ENCODE measurements at regions not wholly inside any gene's neighbourhood (a gene's known extent, or its start where the extent isn't known, plus 50 kb on each side); places are given as distances from the start of the nearest gene placed in this dataset.

DNA sequence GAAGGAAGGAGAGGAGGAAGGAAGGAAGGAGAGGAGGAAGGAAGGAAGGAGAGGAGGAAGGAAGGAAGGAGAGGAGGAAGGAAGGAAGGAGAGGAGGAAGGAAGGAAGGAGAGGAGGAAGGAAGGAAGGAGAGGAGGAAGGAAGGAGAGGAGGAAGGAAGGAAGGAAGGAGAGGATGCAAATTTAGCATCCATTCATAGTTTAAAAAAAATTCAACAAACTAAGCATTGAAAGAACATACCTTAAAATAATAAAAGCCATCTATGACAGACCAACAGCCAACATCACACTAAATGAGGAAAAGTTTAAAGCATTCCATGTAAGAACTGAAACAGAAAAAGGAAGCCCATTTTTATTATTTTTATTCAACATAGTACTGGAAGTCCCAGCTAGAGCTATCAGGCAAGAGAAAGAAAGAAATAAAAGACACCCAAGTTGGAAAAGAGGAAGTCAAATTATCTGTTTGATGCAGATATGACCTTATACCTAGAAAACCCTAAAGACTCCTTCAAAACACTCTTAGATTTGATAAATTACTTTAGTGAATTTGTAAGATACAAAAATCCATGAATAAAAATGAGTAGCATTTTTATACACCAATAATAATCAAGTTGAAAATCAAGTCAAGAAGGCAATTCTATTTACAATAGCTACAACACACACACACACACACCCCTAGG is 52.2 kb upstream of the FXR1 start:
- no peaks in the 10 kb centered on the region for H3K4me1 ChIP-seq (ENCODE audit: control insufficient read depth, low read length)
- TF ChIP-seq, protein P1, sequence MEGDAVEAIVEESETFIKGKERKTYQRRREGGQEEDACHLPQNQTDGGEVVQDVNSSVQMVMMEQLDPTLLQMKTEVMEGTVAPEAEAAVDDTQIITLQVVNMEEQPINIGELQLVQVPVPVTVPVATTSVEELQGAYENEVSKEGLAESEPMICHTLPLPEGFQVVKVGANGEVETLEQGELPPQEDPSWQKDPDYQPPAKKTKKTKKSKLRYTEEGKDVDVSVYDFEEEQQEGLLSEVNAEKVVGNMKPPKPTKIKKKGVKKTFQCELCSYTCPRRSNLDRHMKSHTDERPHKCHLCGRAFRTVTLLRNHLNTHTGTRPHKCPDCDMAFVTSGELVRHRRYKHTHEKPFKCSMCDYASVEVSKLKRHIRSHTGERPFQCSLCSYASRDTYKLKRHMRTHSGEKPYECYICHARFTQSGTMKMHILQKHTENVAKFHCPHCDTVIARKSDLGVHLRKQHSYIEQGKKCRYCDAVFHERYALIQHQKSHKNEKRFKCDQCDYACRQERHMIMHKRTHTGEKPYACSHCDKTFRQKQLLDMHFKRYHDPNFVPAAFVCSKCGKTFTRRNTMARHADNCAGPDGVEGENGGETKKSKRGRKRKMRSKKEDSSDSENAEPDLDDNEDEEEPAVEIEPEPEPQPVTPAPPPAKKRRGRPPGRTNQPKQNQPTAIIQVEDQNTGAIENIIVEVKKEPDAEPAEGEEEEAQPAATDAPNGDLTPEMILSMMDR (IDR thresholded peaks at IDR 0.05; ENCODE audit: low read depth, low read length, poor library complexity, severe bottlenecking) = no peak
- no peak for TF ChIP-seq EZH2phosphoT487 (IDR thresholded peaks at IDR 0.05; ENCODE audit: borderline replicate concordance, low read length)
- no peaks in the 10 kb centered on the region for H4K20me1 ChIP-seq (ENCODE audit: control insufficient read depth, insufficient read depth, low read depth, low read length)
- H3K27me3 ChIP-seq (ENCODE audit: control insufficient read depth, low read length) = 0 out of 2 replicates have a peak, but pooled peaks cover 2% of the 10 kb centered on the region
- no peaks in the 10 kb centered on the region for H3K9me3 ChIP-seq (ENCODE audit: control insufficient read depth, insufficient read depth, low read length)
- no peak overlapping the region for H3K4me2 ChIP-seq (ENCODE audit: low read length)
- H3F3A ChIP-seq (ENCODE audit: control insufficient read depth, insufficient read depth) = no peaks in the 10 kb centered on the region
- H3K4me3 ChIP-seq (ENCODE audit: low read length) = no peak overlapping the region
- no peak overlapping the region for H3K27ac ChIP-seq (ENCODE audit: low read depth, low read length)
- H3K9me2 ChIP-seq (replicated peaks; ENCODE audit: control insufficient read depth, low read length) = no peaks in the 10 kb centered on the region
- H3K36me3 ChIP-seq (ENCODE audit: control insufficient read depth, low read length) = no peaks in the 10 kb centered on the region
- no peaks in the 10 kb centered on the region for H3K79me2 ChIP-seq (ENCODE audit: control insufficient read depth, low read length)
